ENCODE measurements at regions not wholly inside any gene's neighbourhood (a gene's known extent, or its start where the extent isn't known, plus 50 kb on each side); places are given as distances from the start of the nearest gene placed in this dataset.

DNA sequence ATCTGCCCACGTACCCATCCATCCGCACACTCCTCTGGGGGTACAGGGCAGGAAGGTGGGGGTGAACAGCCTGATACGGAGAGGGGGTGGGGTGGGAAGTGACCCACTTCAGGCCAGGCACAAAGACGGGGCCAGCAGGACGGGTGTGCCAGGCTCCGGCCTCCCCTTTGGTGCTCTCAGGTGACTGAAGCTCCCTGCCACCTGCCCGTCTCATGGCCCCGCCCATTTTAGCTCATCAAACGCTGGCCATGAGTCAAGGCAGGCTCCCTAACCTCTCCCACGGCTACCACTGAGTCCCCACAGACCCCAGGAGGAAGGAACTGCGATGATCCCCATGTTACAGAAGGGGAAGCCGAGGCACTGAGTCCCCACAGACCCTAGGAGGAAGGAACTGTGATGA lies 109.6 kb downstream of the CRYAA start:
- TF ChIP-seq, protein P1, sequence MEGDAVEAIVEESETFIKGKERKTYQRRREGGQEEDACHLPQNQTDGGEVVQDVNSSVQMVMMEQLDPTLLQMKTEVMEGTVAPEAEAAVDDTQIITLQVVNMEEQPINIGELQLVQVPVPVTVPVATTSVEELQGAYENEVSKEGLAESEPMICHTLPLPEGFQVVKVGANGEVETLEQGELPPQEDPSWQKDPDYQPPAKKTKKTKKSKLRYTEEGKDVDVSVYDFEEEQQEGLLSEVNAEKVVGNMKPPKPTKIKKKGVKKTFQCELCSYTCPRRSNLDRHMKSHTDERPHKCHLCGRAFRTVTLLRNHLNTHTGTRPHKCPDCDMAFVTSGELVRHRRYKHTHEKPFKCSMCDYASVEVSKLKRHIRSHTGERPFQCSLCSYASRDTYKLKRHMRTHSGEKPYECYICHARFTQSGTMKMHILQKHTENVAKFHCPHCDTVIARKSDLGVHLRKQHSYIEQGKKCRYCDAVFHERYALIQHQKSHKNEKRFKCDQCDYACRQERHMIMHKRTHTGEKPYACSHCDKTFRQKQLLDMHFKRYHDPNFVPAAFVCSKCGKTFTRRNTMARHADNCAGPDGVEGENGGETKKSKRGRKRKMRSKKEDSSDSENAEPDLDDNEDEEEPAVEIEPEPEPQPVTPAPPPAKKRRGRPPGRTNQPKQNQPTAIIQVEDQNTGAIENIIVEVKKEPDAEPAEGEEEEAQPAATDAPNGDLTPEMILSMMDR (IDR thresholded peaks at IDR 0.05; ENCODE audit: poor library complexity), result no peak
- no peak for TF ChIP-seq EZH2 (IDR thresholded peaks at IDR 0.05; ENCODE audit: borderline replicate concordance)
